Stomach (tissue), 8 donors: ENCODE measurements at regions not wholly inside any gene's neighbourhood (a gene's known extent, or its start where the extent isn't known, plus 50 kb on each side); places are given as distances from the start of the nearest gene placed in this dataset.
"Not testable (repeated sequence)": the region's sequence is repeated elsewhere in the genome, so short reads cannot be mapped to it uniquely, and the experiment has no call there.

Source experiments
- DNase-seq, 2 donors: peaks; one replicate each; pipeline versions ENCODE4 v3.0.0 to v3.0.0-alpha.2; 2013 to 2019
- H3K27ac ChIP-seq, 5 donors: fragments of 200-600 bp in 4 of 5; sonication (generic) in 4 of 5; one replicate each; pipeline ENCODE4 v1.5.1; 2013 to 2019; ENCODE audit warnings: mild to moderate bottlenecking in 1 of 5, moderate library complexity in 1 of 5
- H3K27me3 ChIP-seq, 3 donors: fragments of 200-600 bp; sonication (generic); one replicate each; pipeline ENCODE4 v1.5.1; 2017 to 2019; ENCODE audit warnings: mixed run types in 1 of 3
- H3K36me3 ChIP-seq, 4 donors: fragments of 200-600 bp; sonication (generic); 1 replicate in 3 of 4; 2 replicates in 1 of 4; pipeline ENCODE4 v1.5.1; 2016 to 2019
- H3K4me1 ChIP-seq, 4 donors: fragments of 200-600 bp; sonication (generic); one replicate each; pipeline ENCODE4 v1.5.1; 2016 to 2019
- H3K4me3 ChIP-seq, 4 donors: fragments of 200-600 bp; sonication (generic) in 3 of 4; one replicate each; pipeline ENCODE4 v1.5.1; 2016 to 2019; ENCODE audit warnings: mild to moderate bottlenecking in 1 of 4
- H3K9me3 ChIP-seq, 4 donors: fragments of 200-600 bp; sonication (generic); one replicate each; pipeline ENCODE4 v1.5.1; 2016 to 2019
- EP300 ChIP-seq: sonication (generic); formaldehyde crosslinking; IDR thresholded peaks from one replicate; pipeline ENCODE4 v1.6.1; 2017; ENCODE audit warnings: antibody characterized with exemption
- POLR2A ChIP-seq, 4 donors: fragments of 450-650 bp; IDR thresholded peaks; one replicate each; pipeline ENCODE4 v1.6.1; 2016; ENCODE audit warnings: antibody characterized with exemption in 4 of 4, control low read depth in 2 of 4, mild to moderate bottlenecking in 1 of 4, moderate library complexity in 1 of 4
- POLR2AphosphoS5 ChIP-seq, 3 donors: sonication (generic); formaldehyde crosslinking; IDR thresholded peaks; one replicate each; pipeline ENCODE4 v1.6.1; 2016; ENCODE audit warnings: antibody characterized with exemption in 3 of 3
- WGBS, 5 donors: extraction: QIAGEN DNeasy Blood & Tissue Kit in 3 of 5; methylation state at CpG; one replicate each; pipeline versions ENCODE4 v1.1.5 to v1.1.7; 2013 to 2018; 5-methylcytosine and 5-hydroxymethylcytosine counted together
- intact Hi-C: fragments of 100-400 bp; cut with DNase I; formaldehyde crosslinking; loops from one replicate; pipeline ENCODE4 v1.15.1; 2023; ENCODE audit warnings: low total_unique reads
- TF ChIP-seq, protein P1 (sequence below), 7 experiments: fragments of 450-650 bp in 4 of 7; fragments of 200-600 bp in 3 of 7; sonication (generic) in 3 of 7; IDR thresholded peaks; one replicate each; pipeline ENCODE4 v1.5.1; 2016 to 2019; ENCODE audit warnings: antibody characterized with exemption in 7 of 7, control low read depth in 2 of 7, mild to moderate bottlenecking in 1 of 7
- donor health status: healthy with polysubstance abuse.
- donor health status: Bipolar disorder and iron deficiency.
- donor health status: healthy.

DNA sequence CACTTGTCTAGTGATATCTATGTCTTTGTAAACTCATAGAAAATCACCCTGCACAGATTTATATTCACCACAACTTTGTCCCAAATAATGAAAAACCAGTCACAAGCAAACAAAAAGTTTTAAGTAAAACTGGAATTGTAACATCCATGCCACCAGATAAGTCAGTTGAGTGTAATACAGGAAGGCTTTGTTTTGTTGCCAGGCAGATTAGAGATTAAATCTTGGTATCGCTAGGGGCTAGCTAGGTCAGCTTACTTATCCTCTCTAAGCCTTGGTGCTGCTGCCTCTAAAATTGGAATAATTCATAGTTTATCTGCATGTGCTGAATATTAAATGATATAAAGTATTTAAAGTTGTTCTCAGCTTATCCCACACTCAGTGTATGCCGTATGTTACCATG is 1062.5 kb downstream of the CDH9 start:
- peaks cover 0 to 22% (median 6%) of the 10 kb centered on the region in 4 donors for H3K9me3 ChIP-seq
- H3K27me3 ChIP-seq = no peaks in the 10 kb centered on the region
- no peaks in the 10 kb centered on the region for H3K4me1 ChIP-seq
- H3K36me3 ChIP-seq = no peaks in the 10 kb centered on the region
- intact Hi-C loops = no loop called here
- no peak for TF ChIP-seq EP300
- TF ChIP-seq POLR2A (IDR thresholded peaks at IDR 0.05) = no peak
- TF ChIP-seq, protein P1, sequence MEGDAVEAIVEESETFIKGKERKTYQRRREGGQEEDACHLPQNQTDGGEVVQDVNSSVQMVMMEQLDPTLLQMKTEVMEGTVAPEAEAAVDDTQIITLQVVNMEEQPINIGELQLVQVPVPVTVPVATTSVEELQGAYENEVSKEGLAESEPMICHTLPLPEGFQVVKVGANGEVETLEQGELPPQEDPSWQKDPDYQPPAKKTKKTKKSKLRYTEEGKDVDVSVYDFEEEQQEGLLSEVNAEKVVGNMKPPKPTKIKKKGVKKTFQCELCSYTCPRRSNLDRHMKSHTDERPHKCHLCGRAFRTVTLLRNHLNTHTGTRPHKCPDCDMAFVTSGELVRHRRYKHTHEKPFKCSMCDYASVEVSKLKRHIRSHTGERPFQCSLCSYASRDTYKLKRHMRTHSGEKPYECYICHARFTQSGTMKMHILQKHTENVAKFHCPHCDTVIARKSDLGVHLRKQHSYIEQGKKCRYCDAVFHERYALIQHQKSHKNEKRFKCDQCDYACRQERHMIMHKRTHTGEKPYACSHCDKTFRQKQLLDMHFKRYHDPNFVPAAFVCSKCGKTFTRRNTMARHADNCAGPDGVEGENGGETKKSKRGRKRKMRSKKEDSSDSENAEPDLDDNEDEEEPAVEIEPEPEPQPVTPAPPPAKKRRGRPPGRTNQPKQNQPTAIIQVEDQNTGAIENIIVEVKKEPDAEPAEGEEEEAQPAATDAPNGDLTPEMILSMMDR (IDR thresholded peaks at IDR 0.05) = no peak
- no peak for TF ChIP-seq POLR2AphosphoS5 (IDR thresholded peaks at IDR 0.05)
- 55 to 60% (median 56%) methylated on average over 2 of the region's 2 CpGs for WGBS, 5 donors
- H3K27ac ChIP-seq = no peak overlapping the region
- no peak overlapping the region for H3K4me3 ChIP-seq
- DNase-seq = no peak

DNA sequence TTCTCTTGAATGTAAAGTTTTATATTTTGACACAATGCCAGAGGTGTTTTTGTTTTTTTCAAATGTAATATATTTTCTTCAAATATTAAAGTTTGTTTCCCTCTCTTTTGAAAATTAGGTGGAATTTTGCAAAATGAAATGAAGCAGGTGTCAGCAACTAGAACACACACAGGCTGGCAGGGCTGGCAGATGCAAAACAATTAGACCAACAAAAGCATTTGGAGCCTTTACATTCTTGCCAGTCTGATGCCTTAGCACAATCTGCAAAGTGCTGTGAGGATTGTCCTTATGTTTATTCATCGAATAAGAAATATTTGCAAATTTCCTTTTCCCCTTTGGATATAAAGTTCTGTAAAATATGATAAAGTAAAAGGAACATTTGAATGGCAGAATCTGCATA is 1063.9 kb downstream of the CDH9 start:
- no peak for DNase-seq
- Histone ChIP-seq H3K27ac (no peak overlapping the region), H3K9me3 (peaks cover 0 to 10% (median 0%) of the 10 kb centered on the region in 4 donors), H3K36me3 (no peaks in the 10 kb centered on the region), H3K27me3 (no peaks in the 10 kb centered on the region), H3K4me1 (no peaks in the 10 kb centered on the region), H3K4me3 (no peak overlapping the region)
- intact Hi-C loops = no loop called here
- 87 to 93% (median 89%) methylated on average over 1 of the region's 1 CpG for WGBS, 5 donors
- TF ChIP-seq EP300 (no peak), POLR2A (IDR thresholded peaks at IDR 0.05) (no peak), POLR2AphosphoS5 (IDR thresholded peaks at IDR 0.05) (no peak)
- TF ChIP-seq, protein P1 (IDR thresholded peaks at IDR 0.05) = no peak

DNA sequence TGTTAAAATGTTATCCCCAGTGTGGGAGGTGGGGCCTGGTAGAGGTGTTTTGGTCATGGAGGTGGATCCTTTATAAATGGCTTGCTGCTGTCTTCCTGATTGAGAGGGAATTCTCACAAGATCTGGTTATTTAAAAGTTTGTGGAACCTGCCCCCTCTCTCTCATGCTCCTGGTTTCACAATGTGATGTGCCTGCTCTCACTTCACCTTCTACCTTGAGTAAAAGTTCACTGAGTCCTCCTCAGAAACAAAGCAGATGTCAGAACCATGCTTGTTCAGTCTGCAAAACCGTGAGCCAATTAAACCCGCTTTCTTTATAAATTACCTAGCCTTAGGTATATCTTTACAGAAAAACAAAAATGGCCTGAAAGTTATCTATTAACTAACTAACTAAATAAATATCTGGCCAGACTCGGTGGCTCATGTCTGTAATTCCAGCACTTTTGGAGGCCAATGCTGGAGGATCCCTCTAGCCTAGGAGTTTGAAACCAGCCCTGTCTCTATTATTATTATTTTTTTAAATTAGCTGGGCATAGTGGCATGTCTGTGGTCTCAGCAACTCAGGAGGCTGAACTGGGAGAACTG is 1067.4 kb downstream of the CDH9 start:
- 72 to 85% (median 79%) methylated on average over 3 of the region's 3 CpGs for WGBS, 5 donors
- Histone ChIP-seq H3K36me3 (no peaks in the 10 kb centered on the region), H3K9me3 (peaks cover 0 to 19% (median 7%) of the 10 kb centered on the region in 4 donors), H3K4me1 (no peaks in the 10 kb centered on the region), H3K4me3 (no peak overlapping the region), H3K27me3 (no peaks in the 10 kb centered on the region), H3K27ac (no peak overlapping the region)
- DNase-seq = no peak
- intact Hi-C loops = no loop called here
- TF ChIP-seq EP300 = no peak
- no peak for TF ChIP-seq POLR2AphosphoS5 (IDR thresholded peaks at IDR 0.05)
- no peak for TF ChIP-seq POLR2A (IDR thresholded peaks at IDR 0.05)
- TF ChIP-seq, protein P1 (IDR thresholded peaks at IDR 0.05) = no peak

DNA sequence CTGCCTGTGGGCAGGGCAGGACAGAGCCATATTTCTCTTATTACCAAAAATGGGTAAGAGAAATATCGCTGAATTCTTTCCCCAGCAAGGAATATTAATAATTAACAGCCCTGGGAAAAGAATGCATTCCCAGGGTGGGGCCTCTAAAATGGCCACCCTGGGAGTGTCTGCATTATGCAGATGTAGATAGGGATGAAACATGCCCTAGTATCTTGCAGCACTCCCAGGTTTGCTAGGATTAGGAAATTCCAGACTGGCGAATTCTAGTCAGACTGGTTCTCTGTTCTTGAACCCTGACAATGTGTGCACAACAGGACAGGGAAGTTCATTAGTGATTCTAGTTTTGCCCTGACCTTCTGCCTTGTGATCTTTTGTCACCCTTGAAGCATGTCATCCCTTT is 1069.3 kb downstream of the CDH9 start:
- intact Hi-C loops, H3K27ac ChIP-seq, H3K36me3 ChIP-seq, DNase-seq, H3K27me3 ChIP-seq, H3K4me1 ChIP-seq, H3K4me3 ChIP-seq: not testable (repeated sequence)
- peaks cover 0 to 19% (median 7%) of the 10 kb centered on the region in 4 donors for H3K9me3 ChIP-seq
- WGBS, 5 donors = 40 to 86% (median 73%) methylated on average over 2 of the region's 2 CpGs

DNA sequence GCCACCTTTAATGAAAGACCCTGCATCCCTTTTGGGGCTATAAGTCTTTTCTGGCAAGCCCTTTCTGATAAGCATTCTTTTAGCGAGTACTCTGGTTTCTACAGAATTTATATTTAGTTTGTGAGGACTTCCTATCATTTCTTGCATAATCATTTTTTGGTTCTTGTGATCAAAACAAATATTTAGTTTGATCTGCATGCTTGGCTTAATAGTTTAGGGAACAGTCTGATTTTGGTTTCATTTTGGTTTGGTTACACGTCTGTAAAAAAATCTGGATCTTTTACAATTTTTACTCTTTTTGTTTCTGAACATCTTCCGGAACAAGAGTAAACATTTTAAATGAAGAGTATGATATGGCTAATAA is 1074.4 kb downstream of the CDH9 start:
- H3K27me3 ChIP-seq = no peaks in the 10 kb centered on the region
- DNase-seq = no peak
- H3K4me3 ChIP-seq = no peak overlapping the region
- H3K27ac ChIP-seq = no peak overlapping the region
- 86 to 93% (median 88%) methylated on average over 3 of the region's 3 CpGs for WGBS, 5 donors
- intact Hi-C loops = no loop called here
- peaks cover 0 to 13% (median 2%) of the 10 kb centered on the region in 4 donors for H3K9me3 ChIP-seq
- TF ChIP-seq EP300 (no peak), POLR2AphosphoS5 (IDR thresholded peaks at IDR 0.05) (no peak), POLR2A (IDR thresholded peaks at IDR 0.05) (no peak)
- TF ChIP-seq, protein P1 (IDR thresholded peaks at IDR 0.05) = no peak
- H3K36me3 ChIP-seq = no peaks in the 10 kb centered on the region
- H3K4me1 ChIP-seq = no peaks in the 10 kb centered on the region
